ENCODE measurements at regions not wholly inside any gene's neighbourhood (a gene's known extent, or its start where the extent isn't known, plus 50 kb on each side); places are given as distances from the start of the nearest gene placed in this dataset.

- TF ChIP-seq EZH2 (IDR thresholded peaks at IDR 0.05; ENCODE audit: borderline replicate concordance, insufficient read depth, low read depth, low read length, poor library complexity, severe bottlenecking) (no peak), CTCF (IDR thresholded peaks at IDR 0.05) (no peak)
- POLR2A ChIA-PET = no interaction called here
- H3K4me2 ChIP-seq (replicated peaks; ENCODE audit: low read depth, low read length, poor library complexity, severe bottlenecking) = no peak overlapping the region
- intact Hi-C loops (cut with micrococcal nuclease) = no loop called here
- Mint-ChIP-seq H3K27ac (no peak overlapping the region), H3K9me3 (ENCODE audit: insufficient read depth) (no peaks in the 10 kb centered on the region), H3K4me1 (no peaks in the 10 kb centered on the region), H3K27me3 (peaks cover 13% of the 10 kb centered on the region), H3K4me3 (no peak overlapping the region)
- peaks cover 0 to 8% (median 0%) of the 10 kb centered on the region in 4 experiments for H3K27me3 ChIP-seq (replicated peaks in 1 of 4; ENCODE audit: control extremely low read depth in 1 of 4, control insufficient read depth in 3 of 4, insufficient read depth in 4 of 4, low read length in 3 of 4)
- WGBS (ENCODE audit: insufficient coverage) = 73% methylated on average over 3 of the region's 3 CpGs
- no peaks in the 10 kb centered on the region for H3K79me2 ChIP-seq (ENCODE audit: control insufficient read depth, insufficient read depth, low read length)
- H3K9ac ChIP-seq (ENCODE audit: low read length) = no peak overlapping the region
- CTCF ChIA-PET = no interaction called here
- no peaks in the 10 kb centered on the region for H3K4me1 ChIP-seq (ENCODE audit: control insufficient read depth in 2 of 2, insufficient read depth in 2 of 2, low read length in 2 of 2)
- H2AFZ ChIP-seq (ENCODE audit: insufficient read depth, low read depth, low read length, poor library complexity, severe bottlenecking) = no peak overlapping the region
- no peak for ATAC-seq (ENCODE audit: low read depth)
- no peaks in the 10 kb centered on the region for H3K9me3 ChIP-seq (ENCODE audit: control extremely low read depth in 1 of 3, control insufficient read depth in 2 of 3, insufficient read depth in 1 of 3, low read length in 2 of 3)
- H3K36me3 ChIP-seq (replicated peaks in 1 of 2; ENCODE audit: control extremely low read depth in 1 of 2, control insufficient read depth in 1 of 2, extremely low read depth in 1 of 2, insufficient read depth in 2 of 2, low read length in 1 of 2) = no peaks in the 10 kb centered on the region
- H4K20me1 ChIP-seq (ENCODE audit: control insufficient read depth, insufficient read depth, low read length, poor library complexity, severe bottlenecking) = no peaks in the 10 kb centered on the region
- no peak overlapping the region for H3K4me3 ChIP-seq (ENCODE audit: control extremely low read depth in 1 of 5, extremely low read depth in 1 of 5, insufficient read depth in 1 of 5, low read depth in 2 of 5, low read length in 4 of 5)
- no peak for DNase-seq
- H3K27ac ChIP-seq (ENCODE audit: low read length in 2 of 2) = no peak overlapping the region
Observed at GRCh38 chr7:131835141-131835540, 278.7 kb upstream of the PODXL start.

- no peaks in the 10 kb centered on the region for H3K4me1 ChIP-seq (ENCODE audit: control insufficient read depth in 2 of 2, insufficient read depth in 2 of 2, low read length in 2 of 2)
- peaks cover 0 to 8% (median 0%) of the 10 kb centered on the region in 4 experiments for H3K27me3 ChIP-seq (replicated peaks in 1 of 4; ENCODE audit: control extremely low read depth in 1 of 4, control insufficient read depth in 3 of 4, insufficient read depth in 4 of 4, low read length in 3 of 4)
- no peak overlapping the region for H3K27ac Mint-ChIP-seq
- H3K27me3 Mint-ChIP-seq = peaks cover 19% of the 10 kb centered on the region
- H2AFZ ChIP-seq (ENCODE audit: insufficient read depth, low read depth, low read length, poor library complexity, severe bottlenecking) = no peak overlapping the region
- no peak for DNase-seq
- 79% methylated on average over 8 of the region's 11 CpGs for WGBS (ENCODE audit: insufficient coverage)
- intact Hi-C loops (cut with micrococcal nuclease) = no loop called here
- H3K36me3 ChIP-seq (replicated peaks in 1 of 2; ENCODE audit: control extremely low read depth in 1 of 2, control insufficient read depth in 1 of 2, extremely low read depth in 1 of 2, insufficient read depth in 2 of 2, low read length in 1 of 2) = no peaks in the 10 kb centered on the region
- ChIA-PET POLR2A (no interaction called here), CTCF (no interaction called here)
- H3K4me1 Mint-ChIP-seq = no peaks in the 10 kb centered on the region
- no peak overlapping the region for H3K9ac ChIP-seq (ENCODE audit: low read length)
- TF ChIP-seq CTCF (IDR thresholded peaks at IDR 0.05) (no peak), EZH2 (IDR thresholded peaks at IDR 0.05; ENCODE audit: borderline replicate concordance, insufficient read depth, low read depth, low read length, poor library complexity, severe bottlenecking) (no peak)
- H3K4me3 ChIP-seq (ENCODE audit: control extremely low read depth in 1 of 5, extremely low read depth in 1 of 5, insufficient read depth in 1 of 5, low read depth in 2 of 5, low read length in 4 of 5) = no peak overlapping the region
- no peaks in the 10 kb centered on the region for H4K20me1 ChIP-seq (ENCODE audit: control insufficient read depth, insufficient read depth, low read length, poor library complexity, severe bottlenecking)
- no peak overlapping the region for H3K27ac ChIP-seq (ENCODE audit: low read length in 2 of 2)
- H3K79me2 ChIP-seq (ENCODE audit: control insufficient read depth, insufficient read depth, low read length) = no peaks in the 10 kb centered on the region
- H3K9me3 ChIP-seq (ENCODE audit: control extremely low read depth in 1 of 3, control insufficient read depth in 2 of 3, insufficient read depth in 1 of 3, low read length in 2 of 3) = peaks cover 0 to 3% (median 0%) of the 10 kb centered on the region in 3 donors
- ATAC-seq (ENCODE audit: low read depth) = no peak
- H3K9me3 Mint-ChIP-seq (ENCODE audit: insufficient read depth) = no peaks in the 10 kb centered on the region
- no peak overlapping the region for H3K4me2 ChIP-seq (replicated peaks; ENCODE audit: low read depth, low read length, poor library complexity, severe bottlenecking)
- H3K4me3 Mint-ChIP-seq = no peak overlapping the region
Observed at GRCh38 chr7:131830681-131831080, 274.3 kb upstream of the PODXL start.
